ENCODE measurements at regions not wholly inside any gene's neighbourhood (a gene's known extent, or its start where the extent isn't known, plus 50 kb on each side); places are given as distances from the start of the nearest gene placed in this dataset.

DNA sequence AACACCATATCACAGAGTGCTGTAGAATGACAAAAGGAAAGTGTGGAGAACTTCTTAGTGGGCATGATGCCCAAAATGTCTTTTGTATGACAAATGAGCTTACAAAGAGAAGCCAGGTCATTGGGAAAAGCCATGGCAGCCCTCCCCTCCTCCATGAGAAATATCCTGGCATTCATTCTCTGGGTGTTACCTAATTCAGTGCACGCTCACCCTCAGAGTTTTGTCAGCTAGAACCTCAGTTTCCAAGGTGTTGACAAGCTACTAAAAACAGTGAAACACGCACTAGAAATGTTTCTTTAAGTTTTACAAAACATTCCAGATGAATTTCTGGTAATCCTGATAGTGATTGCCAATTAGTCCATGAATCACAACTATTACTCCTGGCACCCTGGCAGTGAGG, 105.4 kb upstream of the FSHB start:
- H3K9me3 ChIP-seq (ENCODE audit: low read depth), result no peaks in the 10 kb centered on the region
- no peaks in the 10 kb centered on the region for H3K36me3 ChIP-seq (ENCODE audit: low read depth)
- peak; percentile 64 for DNase-seq
- H3K9me2 ChIP-seq (ENCODE audit: insufficient read depth), result no peaks in the 10 kb centered on the region
- TF ChIP-seq EZH2phosphoT487 (IDR thresholded peaks at IDR 0.05; ENCODE audit: insufficient read depth, low read depth) (no peak), EZH2 (IDR thresholded peaks at IDR 0.05; ENCODE audit: insufficient read depth, poor library complexity, severe bottlenecking) (no peak)
- H3K4me2 ChIP-seq (ENCODE audit: unreplicated experiment), result no peak overlapping the region
- H3F3A ChIP-seq (ENCODE audit: insufficient read depth), result no peaks in the 10 kb centered on the region
- H3K79me2 ChIP-seq (ENCODE audit: insufficient read depth), result no peaks in the 10 kb centered on the region
- no peak overlapping the region for H3K4me3 ChIP-seq
- H3K9ac ChIP-seq, result no peak overlapping the region
- in situ Hi-C loops (cut with MboI), result no loop called here
- H3K27me3 ChIP-seq (replicated peaks; ENCODE audit: insufficient read depth), result no peaks in the 10 kb centered on the region
- WGBS, 2 experiments (ENCODE audit: low coverage in 1 of 2, low lambda C conversion rate in 2 of 2, missing lambda C conversion rate in 2 of 2), result 0% methylated on average over 2 of the region's 2 CpGs
- H4K20me1 ChIP-seq (ENCODE audit: insufficient read depth), result no peaks in the 10 kb centered on the region
- peak overlapping the region; percentile 1; the same call in 1 of the 2 replicates for H3K27ac ChIP-seq
- H3K4me1 ChIP-seq (ENCODE audit: insufficient read depth), result peaks cover 8% of the 10 kb centered on the region; the same call in 1 of the 2 replicates
- no peak overlapping the region for H2AFZ ChIP-seq

DNA sequence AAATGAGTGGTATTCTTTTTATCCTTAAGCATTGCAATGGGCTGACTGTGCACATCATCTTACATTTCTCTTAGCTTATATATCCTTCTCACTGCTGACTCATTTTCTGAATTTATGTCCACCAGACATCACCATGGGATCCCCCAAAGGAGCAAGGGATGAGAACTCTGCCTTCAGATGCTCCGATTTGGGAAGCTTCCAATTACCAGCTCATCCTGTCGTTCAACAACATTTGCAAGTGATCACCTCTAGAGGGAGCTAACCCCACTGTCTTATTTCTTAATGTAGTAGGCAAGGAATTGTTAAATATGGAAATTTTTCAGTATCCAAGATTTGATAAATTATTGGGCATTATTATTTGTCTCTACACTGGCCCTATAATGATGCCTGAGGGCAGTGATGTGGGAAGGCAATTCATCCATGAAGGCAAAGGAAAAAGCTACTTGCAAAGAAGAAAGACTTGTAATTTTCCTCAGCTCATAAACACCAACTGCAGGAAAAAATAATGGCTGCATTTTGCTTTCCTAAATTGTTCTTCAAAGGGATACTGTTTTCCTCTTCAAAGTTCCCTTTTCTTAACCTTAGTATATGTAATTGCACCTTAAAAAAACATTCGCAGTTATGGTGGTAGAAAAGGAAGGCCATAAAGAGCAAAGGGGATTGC, 102.4 kb upstream of the FSHB start:
- Histone ChIP-seq H3K4me3 (no peak overlapping the region), H3K79me2 (ENCODE audit: insufficient read depth) (no peaks in the 10 kb centered on the region), H3K27ac (no peak overlapping the region), H3K4me1 (ENCODE audit: insufficient read depth) (peaks cover 8% of the 10 kb centered on the region; the same call in 1 of the 2 replicates), H2AFZ (no peak overlapping the region), H3K9ac (no peak overlapping the region), H3K4me2 (ENCODE audit: unreplicated experiment) (no peak overlapping the region), H3K9me2 (ENCODE audit: insufficient read depth) (no peaks in the 10 kb centered on the region), H3K9me3 (ENCODE audit: low read depth) (no peaks in the 10 kb centered on the region), H3K27me3 (replicated peaks; ENCODE audit: insufficient read depth) (no peaks in the 10 kb centered on the region), H3F3A (ENCODE audit: insufficient read depth) (no peaks in the 10 kb centered on the region), H4K20me1 (ENCODE audit: insufficient read depth) (no peaks in the 10 kb centered on the region), H3K36me3 (ENCODE audit: low read depth) (no peaks in the 10 kb centered on the region)
- TF ChIP-seq EZH2 (IDR thresholded peaks at IDR 0.05; ENCODE audit: insufficient read depth, poor library complexity, severe bottlenecking) (no peak), EZH2phosphoT487 (IDR thresholded peaks at IDR 0.05; ENCODE audit: insufficient read depth, low read depth) (no peak)
- WGBS, 2 experiments (ENCODE audit: low coverage in 1 of 2, low lambda C conversion rate in 2 of 2, missing lambda C conversion rate in 2 of 2), result 30 to 38% methylated on average over 3 of the region's 3 CpGs
- DNase-seq, result peak; percentile 80
- in situ Hi-C loops (cut with MboI), result no loop called here

DNA sequence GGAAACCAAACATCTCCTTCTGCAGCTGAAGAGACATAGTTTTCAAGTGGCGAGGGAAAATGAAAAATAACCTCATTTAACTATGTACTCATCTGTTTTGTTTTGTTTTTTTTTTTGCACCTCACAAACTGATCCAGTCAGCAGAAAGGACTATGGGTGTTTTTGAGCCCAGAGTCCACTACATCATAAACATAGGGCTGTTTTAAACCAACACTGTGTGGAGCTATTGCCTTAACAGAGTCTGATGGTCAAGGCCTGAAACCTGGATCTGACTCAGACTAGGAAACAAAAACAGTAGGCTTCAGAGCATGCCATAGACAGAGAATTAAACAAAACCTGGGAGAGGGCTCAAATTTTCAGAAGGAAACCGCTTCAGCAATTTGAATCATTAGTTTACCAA, 99.3 kb upstream of the FSHB start:
- Histone ChIP-seq H3K4me1 (ENCODE audit: insufficient read depth) (peaks cover 4% of the 10 kb centered on the region; the same call in 1 of the 2 replicates), H3K9ac (no peak overlapping the region), H3K4me3 (no peak overlapping the region), H2AFZ (0 out of 2 replicates have a peak overlapping the region, but pooled peaks have one; percentile 35), H3F3A (ENCODE audit: insufficient read depth) (no peaks in the 10 kb centered on the region), H3K27me3 (replicated peaks; ENCODE audit: insufficient read depth) (no peaks in the 10 kb centered on the region), H4K20me1 (ENCODE audit: insufficient read depth) (no peaks in the 10 kb centered on the region), H3K27ac (no peak overlapping the region), H3K9me3 (ENCODE audit: low read depth) (no peaks in the 10 kb centered on the region), H3K9me2 (ENCODE audit: insufficient read depth) (no peaks in the 10 kb centered on the region), H3K36me3 (ENCODE audit: low read depth) (no peaks in the 10 kb centered on the region), H3K4me2 (ENCODE audit: unreplicated experiment) (no peak overlapping the region), H3K79me2 (ENCODE audit: insufficient read depth) (no peaks in the 10 kb centered on the region)
- whole genome bisulfite sequencing, 2 experiments (ENCODE audit: low coverage in 1 of 2, low lambda C conversion rate in 2 of 2, missing lambda C conversion rate in 2 of 2), result 42 to 53% methylated on average over 2 of the region's 2 CpGs
- in situ Hi-C loops (cut with MboI), result no loop called here
- TF ChIP-seq EZH2phosphoT487 (IDR thresholded peaks at IDR 0.05; ENCODE audit: insufficient read depth, low read depth) (no peak), EZH2 (IDR thresholded peaks at IDR 0.05; ENCODE audit: insufficient read depth, poor library complexity, severe bottlenecking) (no peak)
- DNase-seq, result peak; percentile 38

DNA sequence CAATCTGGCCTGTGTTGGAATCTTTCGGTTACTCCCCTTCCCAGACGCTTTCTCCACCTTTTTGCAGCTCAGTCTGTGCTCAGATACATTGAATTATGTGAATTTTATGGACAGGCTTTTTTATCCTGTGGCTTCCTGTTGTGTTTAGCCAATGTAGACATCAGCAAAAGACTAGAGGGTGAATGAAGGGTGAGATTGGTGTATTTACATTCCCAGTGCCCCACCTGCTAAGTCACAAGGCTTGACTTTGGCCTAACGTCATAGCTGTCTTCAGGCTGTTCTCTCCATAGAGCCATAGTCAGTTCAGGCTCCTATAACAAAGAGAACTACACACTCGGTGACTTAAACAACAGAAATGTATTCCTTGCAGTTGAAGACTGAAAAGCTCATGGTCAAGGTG, 97.5 kb upstream of the FSHB start:
- in situ Hi-C loops (cut with MboI), result no loop called here

More for the DNA sequence above, 97.5 kb upstream of the FSHB start:
- DNase-seq, result no peak
- Histone ChIP-seq H3K79me2 (ENCODE audit: insufficient read depth) (no peaks in the 10 kb centered on the region), H3F3A (ENCODE audit: insufficient read depth) (no peaks in the 10 kb centered on the region), H3K36me3 (ENCODE audit: low read depth) (no peaks in the 10 kb centered on the region), H3K27ac (no peak overlapping the region), H4K20me1 (ENCODE audit: insufficient read depth) (no peaks in the 10 kb centered on the region), H3K27me3 (replicated peaks; ENCODE audit: insufficient read depth) (no peaks in the 10 kb centered on the region), H2AFZ (no peak overlapping the region), H3K9ac (no peak overlapping the region), H3K9me2 (ENCODE audit: insufficient read depth) (no peaks in the 10 kb centered on the region), H3K4me1 (ENCODE audit: insufficient read depth) (no peaks in the 10 kb centered on the region), H3K4me2 (ENCODE audit: unreplicated experiment) (no peak overlapping the region), H3K4me3 (no peak overlapping the region), H3K9me3 (ENCODE audit: low read depth) (no peaks in the 10 kb centered on the region)
- TF ChIP-seq EZH2 (IDR thresholded peaks at IDR 0.05; ENCODE audit: insufficient read depth, poor library complexity, severe bottlenecking), result no peak
- TF ChIP-seq EZH2phosphoT487 (IDR thresholded peaks at IDR 0.05; ENCODE audit: insufficient read depth, low read depth), result no peak
- 35 to 38% methylated on average over 4 of the region's 4 CpGs for WGBS, 2 experiments (ENCODE audit: low coverage in 1 of 2, low lambda C conversion rate in 2 of 2, missing lambda C conversion rate in 2 of 2)
